ENCODE measurements at regions not wholly inside any gene's neighbourhood (a gene's known extent, or its start where the extent isn't known, plus 50 kb on each side); places are given as distances from the start of the nearest gene placed in this dataset.

- H3K9me3 ChIP-seq, result peaks cover 0 to 8% (median 0%) of the 10 kb centered on the region in 12 donors
- H3K4me1 ChIP-seq, result no peaks in the 10 kb centered on the region
- no peak for DNase-seq
- no peaks in the 10 kb centered on the region for H3K27me3 ChIP-seq
- H3K36me3 ChIP-seq, result no peaks in the 10 kb centered on the region
- H3K27ac ChIP-seq, result no peak overlapping the region
- intact Hi-C loops (cut with DNase I), result no loop called here
- no peak for ATAC-seq
- TF ChIP-seq, protein P1, sequence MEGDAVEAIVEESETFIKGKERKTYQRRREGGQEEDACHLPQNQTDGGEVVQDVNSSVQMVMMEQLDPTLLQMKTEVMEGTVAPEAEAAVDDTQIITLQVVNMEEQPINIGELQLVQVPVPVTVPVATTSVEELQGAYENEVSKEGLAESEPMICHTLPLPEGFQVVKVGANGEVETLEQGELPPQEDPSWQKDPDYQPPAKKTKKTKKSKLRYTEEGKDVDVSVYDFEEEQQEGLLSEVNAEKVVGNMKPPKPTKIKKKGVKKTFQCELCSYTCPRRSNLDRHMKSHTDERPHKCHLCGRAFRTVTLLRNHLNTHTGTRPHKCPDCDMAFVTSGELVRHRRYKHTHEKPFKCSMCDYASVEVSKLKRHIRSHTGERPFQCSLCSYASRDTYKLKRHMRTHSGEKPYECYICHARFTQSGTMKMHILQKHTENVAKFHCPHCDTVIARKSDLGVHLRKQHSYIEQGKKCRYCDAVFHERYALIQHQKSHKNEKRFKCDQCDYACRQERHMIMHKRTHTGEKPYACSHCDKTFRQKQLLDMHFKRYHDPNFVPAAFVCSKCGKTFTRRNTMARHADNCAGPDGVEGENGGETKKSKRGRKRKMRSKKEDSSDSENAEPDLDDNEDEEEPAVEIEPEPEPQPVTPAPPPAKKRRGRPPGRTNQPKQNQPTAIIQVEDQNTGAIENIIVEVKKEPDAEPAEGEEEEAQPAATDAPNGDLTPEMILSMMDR (IDR thresholded peaks at IDR 0.05), result no peak
- WGBS, 4 donors, result 65 to 73% (median 67%) methylated on average over 3 of the region's 3 CpGs
- no peak overlapping the region for H3K4me3 ChIP-seq
Observed at GRCh38 chr16:73997340-73997711, 299.3 kb upstream of the PSMD7 start.

DNA sequence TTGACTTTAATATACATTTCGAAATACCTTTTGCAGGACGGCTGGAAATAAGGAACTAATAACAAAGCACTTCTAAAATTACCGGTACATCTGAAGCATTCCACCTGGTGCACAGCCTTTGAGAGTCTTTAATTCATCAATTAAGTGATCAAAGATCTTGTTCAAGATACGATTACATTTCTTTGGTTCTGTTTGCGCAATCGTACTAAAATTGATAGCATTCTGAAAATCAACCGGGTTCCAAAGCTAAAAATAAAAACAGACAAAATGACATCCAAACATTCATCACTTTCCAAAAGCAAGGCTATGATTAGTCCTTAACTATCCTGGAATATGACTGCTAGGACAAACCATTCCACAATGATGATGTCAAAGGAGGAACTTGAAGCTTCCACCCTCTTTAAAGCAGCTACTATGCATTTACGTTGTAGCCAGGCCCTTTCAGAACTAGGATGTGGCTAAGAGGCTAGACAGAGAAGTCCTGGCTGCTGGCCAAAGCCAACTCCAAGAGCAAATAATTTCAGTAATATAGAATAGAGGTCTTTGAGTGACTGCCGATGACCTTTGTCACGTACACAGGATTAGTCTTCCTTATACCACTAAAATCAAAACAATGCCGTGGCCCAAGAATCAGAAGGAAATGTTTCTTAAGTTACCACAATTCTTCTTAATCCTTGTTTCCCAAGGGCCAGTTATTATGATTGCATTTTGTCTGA, 299.8 kb upstream of the PSMD7 start:
- WGBS, 4 donors, result 52 to 60% (median 53%) methylated on average over 11 of the region's 11 CpGs

DNA sequence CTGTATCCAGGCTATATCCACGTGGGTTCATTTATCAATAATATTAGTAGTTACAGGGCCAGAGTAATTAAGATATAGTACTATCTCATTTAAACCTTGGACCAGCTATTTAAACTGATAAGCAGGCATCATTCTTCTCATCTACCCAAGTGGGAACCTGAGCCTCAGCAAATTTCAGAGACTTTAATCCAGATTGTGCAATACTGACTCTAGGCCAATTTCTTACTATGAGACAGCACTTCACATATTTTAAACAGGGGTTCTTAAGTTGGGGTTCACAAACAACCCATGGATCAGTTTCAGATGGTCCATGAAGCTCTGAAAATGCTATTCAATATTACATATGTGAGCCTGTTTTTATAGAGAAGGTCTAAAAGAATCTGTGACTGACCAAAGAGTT, 302.7 kb upstream of the PSMD7 start:
- no peaks in the 10 kb centered on the region for H3K36me3 ChIP-seq
- no peaks in the 10 kb centered on the region for H3K27me3 ChIP-seq
- no peaks in the 10 kb centered on the region for H3K4me1 ChIP-seq
- no peak for DNase-seq
- H3K4me3 ChIP-seq, result no peak overlapping the region
- H3K27ac ChIP-seq, result no peak overlapping the region
- H3K9me3 ChIP-seq, result peaks cover 0 to 9% (median 0%) of the 10 kb centered on the region in 12 donors
- TF ChIP-seq POLR2A (IDR thresholded peaks at IDR 0.05), result no peak
- TF ChIP-seq, protein P1 (IDR thresholded peaks at IDR 0.05), result no peak
- 43 to 58% (median 49%) methylated on average over 1 of the region's 1 CpG for WGBS, 4 donors
- intact Hi-C loops (cut with DNase I), result no loop called here
- no peak for ATAC-seq

More for the DNA sequence above, 299.8 kb upstream of the PSMD7 start:
- TF ChIP-seq POLR2A (IDR thresholded peaks at IDR 0.05), result no peak
- TF ChIP-seq, protein P1 (IDR thresholded peaks at IDR 0.05), result no peak
- Histone ChIP-seq H3K9me3 (peaks cover 0 to 7% (median 0%) of the 10 kb centered on the region in 12 donors), H3K4me3 (no peak overlapping the region), H3K27ac (no peak overlapping the region), H3K36me3 (no peaks in the 10 kb centered on the region), H3K27me3 (no peaks in the 10 kb centered on the region), H3K4me1 (no peaks in the 10 kb centered on the region)
- ATAC-seq (no peak), DNase-seq (no peak)
- intact Hi-C loops (cut with DNase I), result no loop called here

GRCh38 chr16:73978407-73978784, 318.2 kb upstream of the PSMD7 start:
- no peak for TF ChIP-seq POLR2A (IDR thresholded peaks at IDR 0.05)
- TF ChIP-seq, protein P1 (IDR thresholded peaks at IDR 0.05), result no peak
- Histone ChIP-seq H3K4me3 (no peak overlapping the region), H3K9me3 (peaks cover 0 to 8% (median 0%) of the 10 kb centered on the region in 12 donors), H3K36me3 (no peaks in the 10 kb centered on the region), H3K4me1 (no peaks in the 10 kb centered on the region), H3K27ac (no peak overlapping the region), H3K27me3 (no peaks in the 10 kb centered on the region)
- no peak for ATAC-seq
- DNase-seq, result no peak
- intact Hi-C loops (cut with DNase I), result no loop called here
- WGBS, 4 donors, result 89 to 94% (median 92%) methylated on average over 5 of the region's 5 CpGs
